Prostate gland (tissue), 2 donors: ENCODE measurements at regions not wholly inside any gene's neighbourhood (a gene's known extent, or its start where the extent isn't known, plus 50 kb on each side); places are given as distances from the start of the nearest gene placed in this dataset.

Experiments used
- DNase-seq: peaks from one replicate; pipeline ENCODE4 v3.0.0-alpha.2; 2019; ENCODE audit warnings: low spot score
- H3K27ac ChIP-seq, 2 donors: fragments of 200-600 bp; sonication (generic); 2 replicates each; pipeline ENCODE4 v1.5.1; 2017 to 2019
- H3K27me3 ChIP-seq: fragments of 200-600 bp; sonication (generic); replicated peaks from 2 replicates; pipeline ENCODE4 v1.5.1; 2019; ENCODE audit not compliant: insufficient read depth
- H3K36me3 ChIP-seq, 2 donors: fragments of 200-600 bp; sonication (generic); 1 replicate in 1 of 2; 2 replicates in 1 of 2; pipeline versions ENCODE4 v1.5.1 to v1.8.1; 2017 to 2019
- H3K4me1 ChIP-seq: fragments of 200-600 bp; sonication (generic); replicated peaks from 2 replicates; pipeline ENCODE4 v1.5.1; 2019
- H3K4me3 ChIP-seq, 2 donors: fragments of 200-600 bp; sonication (generic); 2 replicates each; pipeline ENCODE4 v1.5.1; 2017 to 2019
- H3K9me3 ChIP-seq: fragments of 200-600 bp; sonication (generic); 2 replicates; pipeline ENCODE4 v1.5.1; 2017
- CTCF ChIP-seq, 4 experiments: fragments of 200-600 bp in 2 of 4; fragments of 450-650 bp in 2 of 4; sonication (generic) in 2 of 4; IDR thresholded peaks; 1 replicate in 3 of 4; 2 replicates in 1 of 4; pipeline ENCODE4 v1.5.1; 2016 to 2019; ENCODE audit warnings: antibody characterized with exemption in 4 of 4, mild to moderate bottlenecking in 2 of 4, moderate library complexity in 2 of 4
- POLR2A ChIP-seq: fragments of 450-650 bp; IDR thresholded peaks from one replicate; pipeline ENCODE4 v1.6.1; 2016; ENCODE audit warnings: antibody characterized with exemption, mild to moderate bottlenecking
- POLR2AphosphoS5 ChIP-seq: sonication (generic); formaldehyde crosslinking; IDR thresholded peaks from one replicate; pipeline ENCODE4 v1.6.1; 2017; ENCODE audit warnings: antibody characterized with exemption
- WGBS: methylation state at CpG from one replicate; pipeline ENCODE4 v1.1.5; 2018; 5-methylcytosine and 5-hydroxymethylcytosine counted together
- intact Hi-C: fragments of 100-400 bp; cut with DNase I; formaldehyde crosslinking; loops from one replicate; pipeline ENCODE4 v1.14.2; 2022

- Histone ChIP-seq H3K27me3 (no peaks in the 10 kb centered on the region), H3K27ac (no peak overlapping the region), H3K4me1 (no peaks in the 10 kb centered on the region), H3K4me3 (no peak overlapping the region), H3K9me3 (no peaks in the 10 kb centered on the region), H3K36me3 (no peaks in the 10 kb centered on the region)
- DNase-seq = no peak
- TF ChIP-seq POLR2A (no peak), CTCF (IDR thresholded peaks at IDR 0.05) (no peak), POLR2AphosphoS5 (no peak)
- intact Hi-C loops = no loop called here
- whole genome bisulfite sequencing = 58% methylated on average over 4 of the region's 4 CpGs
Observed at GRCh38 chr2:66073172-66073571, 361.8 kb upstream of the MEIS1 start.

GRCh38 chr2:66070721-66071602 lies 364.0 kb upstream of the MEIS1 start:
- H3K27me3 ChIP-seq = no peaks in the 10 kb centered on the region
- intact Hi-C loops = no loop called here
- no peaks in the 10 kb centered on the region for H3K36me3 ChIP-seq
- no peaks in the 10 kb centered on the region for H3K4me1 ChIP-seq
- H3K27ac ChIP-seq = no peak overlapping the region
- TF ChIP-seq CTCF (IDR thresholded peaks at IDR 0.05) (no peak), POLR2AphosphoS5 (no peak), POLR2A (no peak)
- H3K4me3 ChIP-seq = no peak overlapping the region
- 16% methylated on average over 21 of the region's 21 CpGs for WGBS
- DNase-seq = no peak
- no peaks in the 10 kb centered on the region for H3K9me3 ChIP-seq

GRCh38 chr2:66069937-66070720 lies 364.8 kb upstream of the MEIS1 start:
- WGBS = 87% methylated on average over 2 of the region's 2 CpGs

GRCh38 chr2:66066032-66066431 lies 368.9 kb upstream of the MEIS1 start:
- Histone ChIP-seq H3K4me3 (no peak overlapping the region), H3K27me3 (no peaks in the 10 kb centered on the region), H3K27ac (no peak overlapping the region), H3K9me3 (no peaks in the 10 kb centered on the region), H3K4me1 (no peaks in the 10 kb centered on the region), H3K36me3 (no peaks in the 10 kb centered on the region)
- no peak for DNase-seq
- intact Hi-C loops = no loop called here
- no peak for TF ChIP-seq CTCF (IDR thresholded peaks at IDR 0.05)
- TF ChIP-seq POLR2AphosphoS5 = no peak

More at GRCh38 chr2:66069937-66070720, 364.8 kb upstream of the MEIS1 start:
- intact Hi-C loops = no loop called here
- Histone ChIP-seq H3K4me1 (no peaks in the 10 kb centered on the region), H3K27me3 (no peaks in the 10 kb centered on the region), H3K36me3 (no peaks in the 10 kb centered on the region), H3K4me3 (no peak overlapping the region), H3K9me3 (no peaks in the 10 kb centered on the region), H3K27ac (no peak overlapping the region)
- DNase-seq = no peak
- TF ChIP-seq POLR2AphosphoS5 = no peak
- TF ChIP-seq POLR2A = no peak
- TF ChIP-seq CTCF (IDR thresholded peaks at IDR 0.05) = no peak
